ENCODE measurements at regions not wholly inside any gene's neighbourhood (a gene's known extent, or its start where the extent isn't known, plus 50 kb on each side); places are given as distances from the start of the nearest gene placed in this dataset.

GRCh38 chr3:78459796-78460195, 1308.0 kb downstream of the ROBO1 start:
- TF ChIP-seq CTCF (IDR thresholded peaks at IDR 0.05; ENCODE audit: extremely low read depth in 1 of 2, insufficient read depth in 1 of 2, low read depth in 1 of 2, low read length in 2 of 2), result no peak
- TF ChIP-seq MYC (IDR thresholded peaks at IDR 0.05; ENCODE audit: low read depth, low read length), result no peak
- TF ChIP-seq POLR2A (IDR thresholded peaks at IDR 0.05; ENCODE audit: low read depth, low read length), result no peak
- TF ChIP-seq POLR2AphosphoS5 (IDR thresholded peaks at IDR 0.05; ENCODE audit: insufficient read depth, low read depth, low read length), result no peak
- no peak for TF ChIP-seq EZH2 (IDR thresholded peaks at IDR 0.05; ENCODE audit: borderline replicate concordance, low read depth, low read length, severe bottlenecking)
- TF ChIP-seq FOS (IDR thresholded peaks at IDR 0.05; ENCODE audit: borderline replicate concordance, insufficient read depth, low read length), result no peak
- TF ChIP-seq MAX (IDR thresholded peaks at IDR 0.05; ENCODE audit: insufficient read depth, insufficient read length), result no peak
- TF ChIP-seq GATA2 (IDR thresholded peaks at IDR 0.05; ENCODE audit: insufficient read depth, insufficient read length, low read depth, low read length), result no peak

Measured in endothelial cell of umbilical vein (primary cell).